ENCODE measurements at regions not wholly inside any gene's neighbourhood (a gene's known extent, or its start where the extent isn't known, plus 50 kb on each side); places are given as distances from the start of the nearest gene placed in this dataset.

DNA sequence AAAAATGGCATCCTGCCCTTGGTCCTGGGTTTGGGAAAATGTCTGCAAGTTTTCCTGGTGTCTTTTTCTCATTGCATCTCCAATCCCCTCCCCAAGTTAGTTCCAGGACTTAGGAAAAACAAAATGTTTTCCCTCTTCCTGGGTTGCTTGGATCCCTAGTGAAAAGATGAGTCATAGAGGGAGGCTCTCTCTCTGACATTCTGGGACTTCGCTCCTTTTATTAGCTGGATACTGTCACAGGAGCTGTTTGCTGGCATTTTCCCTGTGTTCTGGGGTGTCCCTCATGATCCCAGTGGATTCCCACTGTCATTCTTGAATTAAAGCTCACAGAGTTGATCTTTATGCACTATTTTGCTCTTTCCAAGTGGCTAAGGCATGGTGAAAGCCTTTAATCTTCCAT lies 316.4 kb upstream of the MBL2 start:
- H3K27me3 Mint-ChIP-seq (ENCODE audit: low read depth), result no peaks in the 10 kb centered on the region
- Histone ChIP-seq H3K23me2 (ENCODE audit: insufficient read length, low read depth, low read length, poor library complexity, severe bottlenecking) (no peaks in the 10 kb centered on the region), H3K79me1 (ENCODE audit: insufficient read depth, low read depth, low read length, poor library complexity, severe bottlenecking) (no peaks in the 10 kb centered on the region), H3K56ac (ENCODE audit: insufficient read length, low read depth, low read length) (no peak overlapping the region), H4K91ac (ENCODE audit: insufficient read length, low read depth, low read length) (no peak overlapping the region), H3K27ac (ENCODE audit: insufficient read length, low read depth, low read length) (no peak overlapping the region), H4K20me1 (ENCODE audit: control insufficient read depth, insufficient read depth, insufficient read length) (no peaks in the 10 kb centered on the region), H2BK5ac (ENCODE audit: insufficient read length, low read length) (no peak overlapping the region), H4K8ac (replicated peaks; ENCODE audit: insufficient read length, low read depth, low read length) (no peak overlapping the region), H3K14ac (ENCODE audit: insufficient read depth, low read length) (no peak overlapping the region), H2AK5ac (ENCODE audit: insufficient read length, low read length) (no peak overlapping the region), H2BK12ac (ENCODE audit: insufficient read length, low read depth, low read length) (no peak overlapping the region), H2BK15ac (ENCODE audit: low read depth, low read length) (no peak overlapping the region), H3K4ac (ENCODE audit: low read depth, low read length) (no peak overlapping the region), H3K4me1 (ENCODE audit: insufficient read depth, low read length) (no peaks in the 10 kb centered on the region), H2BK20ac (ENCODE audit: low read depth, low read length, poor library complexity, severe bottlenecking) (no peak overlapping the region), H3K9me3 (ENCODE audit: control insufficient read depth, low read depth, low read length) (no peaks in the 10 kb centered on the region), H2BK120ac (ENCODE audit: low read depth, low read length, poor library complexity, severe bottlenecking) (no peak overlapping the region), H3K18ac (ENCODE audit: insufficient read length, low read depth, low read length) (no peak overlapping the region), H2AFZ (ENCODE audit: low read length) (no peak overlapping the region), H3K4me2 (ENCODE audit: insufficient read depth, insufficient read length, low read length) (no peak overlapping the region), H3K23ac (ENCODE audit: insufficient read length, low read depth, low read length) (no peak overlapping the region), H3T11ph (ENCODE audit: low read length) (no peak overlapping the region), H3K79me2 (ENCODE audit: insufficient read depth, low read length) (no peaks in the 10 kb centered on the region), H3K27me3 (ENCODE audit: insufficient read depth, low read length) (no peaks in the 10 kb centered on the region), H4K5ac (ENCODE audit: insufficient read length, low read depth, low read length) (no peak overlapping the region), H3K9ac (ENCODE audit: extremely low read depth, insufficient read length, low read length) (no peak overlapping the region)
- H3K36me3 Mint-ChIP-seq (ENCODE audit: insufficient read depth in 1 of 3, low read depth in 3 of 3), result peaks cover 3 to 18% (median 4%) of the 10 kb centered on the region in 3 experiments; a peak in 4 of 7 replicates
- H3K4me1 Mint-ChIP-seq, result peaks cover 0 to 6% of the 10 kb centered on the region in 2 experiments; a peak in 3 of 4 replicates
- H3K4me3 Mint-ChIP-seq, result no peak overlapping the region
- TF ChIP-seq, protein P1, sequence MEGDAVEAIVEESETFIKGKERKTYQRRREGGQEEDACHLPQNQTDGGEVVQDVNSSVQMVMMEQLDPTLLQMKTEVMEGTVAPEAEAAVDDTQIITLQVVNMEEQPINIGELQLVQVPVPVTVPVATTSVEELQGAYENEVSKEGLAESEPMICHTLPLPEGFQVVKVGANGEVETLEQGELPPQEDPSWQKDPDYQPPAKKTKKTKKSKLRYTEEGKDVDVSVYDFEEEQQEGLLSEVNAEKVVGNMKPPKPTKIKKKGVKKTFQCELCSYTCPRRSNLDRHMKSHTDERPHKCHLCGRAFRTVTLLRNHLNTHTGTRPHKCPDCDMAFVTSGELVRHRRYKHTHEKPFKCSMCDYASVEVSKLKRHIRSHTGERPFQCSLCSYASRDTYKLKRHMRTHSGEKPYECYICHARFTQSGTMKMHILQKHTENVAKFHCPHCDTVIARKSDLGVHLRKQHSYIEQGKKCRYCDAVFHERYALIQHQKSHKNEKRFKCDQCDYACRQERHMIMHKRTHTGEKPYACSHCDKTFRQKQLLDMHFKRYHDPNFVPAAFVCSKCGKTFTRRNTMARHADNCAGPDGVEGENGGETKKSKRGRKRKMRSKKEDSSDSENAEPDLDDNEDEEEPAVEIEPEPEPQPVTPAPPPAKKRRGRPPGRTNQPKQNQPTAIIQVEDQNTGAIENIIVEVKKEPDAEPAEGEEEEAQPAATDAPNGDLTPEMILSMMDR (conservative IDR thresholded peaks at IDR 0.05), result no peak
- peak overlapping the region in 1 of 3 experiments; percentile 18; a peak in 1 of 7 replicates for H3K27ac Mint-ChIP-seq
- DNase-seq, result no peak
- H3K9me3 Mint-ChIP-seq, result peaks cover 8 to 12% of the 10 kb centered on the region in 2 experiments
- no CpG with 5 or more reads among the region's 1 CpG for WGBS (ENCODE audit: extremely low coverage, insufficient read length, low lambda C conversion rate)
